Trophoblast cell (in vitro differentiated cells and primary cell): ENCODE measurements at regions not wholly inside any gene's neighbourhood (a gene's known extent, or its start where the extent isn't known, plus 50 kb on each side); places are given as distances from the start of the nearest gene placed in this dataset.
A peak's percentile ranks its signal among the peaks of the same experiment; 100 is the strongest.

ENCODE experiments used
- DNase-seq, 2 donors: peaks; one replicate each; pipeline ENCODE4 v3.0.0-alpha.2; 2016
- H2AFZ ChIP-seq: 2 replicates; pipeline ENCODE4 v1.6.1; 2013; ENCODE audit warnings: low read length, moderate library complexity, mild to moderate bottlenecking; ENCODE audit not compliant: insufficient read depth, poor library complexity
- H2AK5ac ChIP-seq: 2 replicates; pipeline ENCODE4 v1.6.1; 2013; ENCODE audit warnings: mild to moderate bottlenecking, low read length
- H2BK120ac ChIP-seq: 2 replicates; pipeline ENCODE4 v1.6.1; 2013; ENCODE audit warnings: low read length, mild to moderate bottlenecking, moderate library complexity; ENCODE audit not compliant: insufficient read depth, poor library complexity
- H2BK12ac ChIP-seq: 2 replicates; pipeline ENCODE4 v1.6.1; 2013; ENCODE audit warnings: mild to moderate bottlenecking, low read length, moderate library complexity
- H2BK5ac ChIP-seq: 2 replicates; pipeline ENCODE4 v1.6.1; 2013; ENCODE audit warnings: low read length, low read depth, moderate library complexity, mild to moderate bottlenecking; ENCODE audit not compliant: poor library complexity
- H3K14ac ChIP-seq: 2 replicates; pipeline ENCODE4 v1.6.1; 2013; ENCODE audit warnings: mild to moderate bottlenecking, low read length
- H3K18ac ChIP-seq: 2 replicates; pipeline ENCODE4 v1.6.1; 2013; ENCODE audit warnings: mild to moderate bottlenecking, low read length
- H3K23ac ChIP-seq: 2 replicates; pipeline ENCODE4 v1.6.1; 2013; ENCODE audit warnings: low read length
- H3K27ac ChIP-seq: 2 replicates; pipeline ENCODE4 v1.5.1; 2013; ENCODE audit warnings: low read depth, mild to moderate bottlenecking, inconsistent platforms, low read length, moderate library complexity
- H3K27me3 ChIP-seq: 2 replicates; pipeline ENCODE4 v1.6.1; 2013; ENCODE audit warnings: inconsistent platforms, mild to moderate bottlenecking, low read length, moderate library complexity; ENCODE audit not compliant: insufficient read depth
- H3K36me3 ChIP-seq, 2 experiments: 1 replicate in 1 of 2; 2 replicates in 1 of 2; pipeline ENCODE4 v1.6.1; 2013; ENCODE audit warnings: low read length in 2 of 2, mild to moderate bottlenecking in 2 of 2, moderate library complexity in 1 of 2; ENCODE audit not compliant: insufficient read depth in 2 of 2, control insufficient read depth in 1 of 2
- H3K4ac ChIP-seq: 2 replicates; pipeline ENCODE4 v1.6.1; 2013; ENCODE audit warnings: low read depth, mild to moderate bottlenecking, low read length, moderate library complexity
- H3K4me1 ChIP-seq, 2 experiments: 1 replicate in 1 of 2; 2 replicates in 1 of 2; pipeline ENCODE4 v1.6.1; 2013; ENCODE audit warnings: low read length in 2 of 2, mild to moderate bottlenecking in 2 of 2, moderate library complexity in 1 of 2; ENCODE audit not compliant: insufficient read depth in 2 of 2, control insufficient read depth in 1 of 2
- H3K4me2 ChIP-seq: 2 replicates; pipeline ENCODE4 v1.6.1; 2013; ENCODE audit warnings: inconsistent platforms, mild to moderate bottlenecking, low read length, moderate library complexity
- H3K4me3 ChIP-seq: 2 replicates; pipeline ENCODE4 v1.5.1; 2013; ENCODE audit warnings: mild to moderate bottlenecking, low read depth, low read length, inconsistent platforms
- H3K79me1 ChIP-seq: one replicate; pipeline ENCODE4 v1.6.1; 2013; ENCODE audit warnings: low read length
- H3K79me2 ChIP-seq: 2 replicates; pipeline ENCODE4 v1.6.1; 2013; ENCODE audit warnings: low read length, mild to moderate bottlenecking; ENCODE audit not compliant: control insufficient read depth, insufficient read depth, poor library complexity
- H3K9ac ChIP-seq: 2 replicates; pipeline ENCODE4 v1.6.1; 2013; ENCODE audit warnings: mild to moderate bottlenecking, low read length
- H3K9me3 ChIP-seq: 2 replicates; pipeline ENCODE4 v1.6.1; 2013; ENCODE audit warnings: low read depth, mild to moderate bottlenecking, control low read depth, inconsistent platforms, low read length; ENCODE audit not compliant: insufficient read depth
- H4K12ac ChIP-seq: 2 replicates; pipeline ENCODE4 v1.6.1; 2013; ENCODE audit warnings: low read depth, mild to moderate bottlenecking, low read length, moderate library complexity
- H4K8ac ChIP-seq: 2 replicates; pipeline ENCODE4 v1.6.1; 2013; ENCODE audit warnings: low read depth, mild to moderate bottlenecking, low read length, moderate library complexity
- H4K91ac ChIP-seq: one replicate; pipeline ENCODE4 v1.6.1; 2013; ENCODE audit warnings: low read depth, mild to moderate bottlenecking, low read length, moderate library complexity
- WGBS: extraction: QIAGEN DNeasy Blood & Tissue Kit; methylation state at CpG from one replicate; pipeline ENCODE4 v1.1.7; 2013; ENCODE audit warnings: missing lambda C conversion rate; ENCODE audit not compliant: insufficient read length, insufficient coverage; ENCODE audit errors: extremely low coverage; 5-methylcytosine and 5-hydroxymethylcytosine counted together

GRCh38 chr16:66277311-66278070, 89.0 kb upstream of the CDH5 start:
- Histone ChIP-seq H2BK120ac (peak overlapping the region; percentile 37), H3K18ac (peak overlapping the region; percentile 19), H4K91ac (peak overlapping the region; percentile 29), H3K27me3 (no peaks in the 10 kb centered on the region), H3K9me3 (no peaks in the 10 kb centered on the region), H3K36me3 (no peaks in the 10 kb centered on the region), H2BK12ac (no peak overlapping the region), H3K4me3 (no peak overlapping the region), H2AFZ (no peak overlapping the region), H4K8ac (no peak overlapping the region), H3K9ac (no peak overlapping the region), H3K79me2 (no peaks in the 10 kb centered on the region), H2BK5ac (peak overlapping the region; percentile 15), H4K12ac (no peak overlapping the region), H3K4ac (no peak overlapping the region), H3K79me1 (peaks cover 7% of the 10 kb centered on the region), H3K4me2 (no peak overlapping the region), H3K23ac (no peak overlapping the region), H3K14ac (no peak overlapping the region), H2AK5ac (no peak overlapping the region), H3K27ac (peak overlapping the region; percentile 55), H3K4me1 (peaks cover 4 to 12% of the 10 kb centered on the region in 2 experiments)
- DNase-seq, result peak; percentile 10 to 32
- WGBS, result no CpG with 5 or more reads among the region's 6 CpGs

GRCh38 chr16:66275775-66276428, 90.6 kb upstream of the CDH5 start:
- Histone ChIP-seq H4K91ac (no peak overlapping the region), H3K27ac (no peak overlapping the region), H2BK120ac (no peak overlapping the region), H3K4me1 (peaks cover 7 to 16% of the 10 kb centered on the region in 2 experiments), H4K8ac (no peak overlapping the region), H3K14ac (no peak overlapping the region), H3K9me3 (no peaks in the 10 kb centered on the region), H3K79me1 (peaks cover 10% of the 10 kb centered on the region), H3K79me2 (no peaks in the 10 kb centered on the region), H3K9ac (no peak overlapping the region), H2AK5ac (no peak overlapping the region), H3K23ac (no peak overlapping the region), H3K27me3 (no peaks in the 10 kb centered on the region), H3K18ac (no peak overlapping the region), H2BK12ac (no peak overlapping the region), H3K4me3 (no peak overlapping the region), H3K4me2 (no peak overlapping the region), H3K4ac (no peak overlapping the region), H3K36me3 (no peaks in the 10 kb centered on the region), H2BK5ac (no peak overlapping the region), H2AFZ (no peak overlapping the region), H4K12ac (no peak overlapping the region)
- DNase-seq, result peak; percentile 81 to 96
- no CpG with 5 or more reads among the region's 6 CpGs for WGBS

GRCh38 chr16:66274335-66275110, 92.0 kb upstream of the CDH5 start:
- Histone ChIP-seq H3K23ac (no peak overlapping the region), H3K27ac (no peak overlapping the region), H3K9ac (no peak overlapping the region), H3K4me1 (peaks cover 10 to 23% of the 10 kb centered on the region in 2 experiments), H3K79me1 (peaks cover 17% of the 10 kb centered on the region), H3K4me3 (no peak overlapping the region), H3K9me3 (no peaks in the 10 kb centered on the region), H4K91ac (no peak overlapping the region), H2AK5ac (no peak overlapping the region), H3K27me3 (no peaks in the 10 kb centered on the region), H2AFZ (no peak overlapping the region), H2BK12ac (peak overlapping the region; percentile 28), H4K8ac (no peak overlapping the region), H2BK5ac (no peak overlapping the region), H3K14ac (no peak overlapping the region), H3K4ac (no peak overlapping the region), H2BK120ac (peak overlapping the region; percentile 5), H3K79me2 (no peaks in the 10 kb centered on the region), H3K36me3 (no peaks in the 10 kb centered on the region), H4K12ac (no peak overlapping the region), H3K18ac (no peak overlapping the region), H3K4me2 (no peak overlapping the region)
- peak in 1 of 2 donors; percentile 69 for DNase-seq
- no CpG with 5 or more reads among the region's 9 CpGs for WGBS

DNA sequence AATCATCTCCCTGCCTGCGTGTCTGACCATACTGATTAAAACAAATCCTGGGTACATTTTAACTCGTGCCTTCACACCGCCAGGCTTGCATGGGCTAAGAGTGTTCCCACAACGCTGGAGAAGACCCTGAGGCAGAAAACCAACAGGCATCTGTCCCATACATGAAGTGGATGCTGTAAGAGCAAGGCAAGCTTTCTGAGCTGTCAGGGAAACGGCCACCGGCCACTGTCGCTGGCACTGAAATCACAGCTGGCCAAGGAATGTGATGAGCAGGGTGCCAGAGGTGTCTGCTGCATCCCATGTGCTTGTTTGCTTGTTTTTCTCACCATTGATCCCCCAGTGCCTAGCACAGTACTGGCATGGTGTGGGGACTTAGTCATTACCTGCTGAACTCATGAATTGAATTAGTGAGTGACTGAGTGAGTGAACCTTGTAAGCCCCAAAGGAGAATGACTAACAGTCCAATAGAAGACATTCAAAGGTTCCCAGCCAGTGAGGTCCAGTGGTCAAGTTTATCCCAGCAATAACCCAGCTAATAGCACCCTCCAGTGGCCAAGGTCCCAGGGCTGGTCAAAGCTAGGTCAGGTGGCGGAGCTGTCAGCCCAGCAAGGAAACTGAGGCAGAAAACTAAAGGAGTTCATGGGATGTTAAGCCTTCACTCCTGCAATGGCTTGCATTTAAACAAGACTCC, 92.7 kb upstream of the CDH5 start:
- Histone ChIP-seq H3K4me3 (no peak overlapping the region), H4K12ac (no peak overlapping the region), H2AK5ac (no peak overlapping the region), H3K36me3 (no peaks in the 10 kb centered on the region), H3K4me2 (no peak overlapping the region), H3K27ac (no peak overlapping the region), H3K4ac (no peak overlapping the region), H3K18ac (no peak overlapping the region), H2BK120ac (no peak overlapping the region), H2BK12ac (no peak overlapping the region), H2AFZ (no peak overlapping the region), H3K14ac (no peak overlapping the region), H4K91ac (no peak overlapping the region), H2BK5ac (no peak overlapping the region), H3K79me1 (peaks cover 17% of the 10 kb centered on the region), H3K4me1 (peaks cover 10 to 25% of the 10 kb centered on the region in 2 experiments), H4K8ac (no peak overlapping the region), H3K9me3 (no peaks in the 10 kb centered on the region), H3K9ac (no peak overlapping the region), H3K79me2 (no peaks in the 10 kb centered on the region), H3K27me3 (no peaks in the 10 kb centered on the region), H3K23ac (no peak overlapping the region)
- WGBS, result no CpG with 5 or more reads among the region's 8 CpGs
- no peak for DNase-seq
